ENCODE measurements at regions not wholly inside any gene's neighbourhood (a gene's known extent, or its start where the extent isn't known, plus 50 kb on each side); places are given as distances from the start of the nearest gene placed in this dataset.

DNA sequence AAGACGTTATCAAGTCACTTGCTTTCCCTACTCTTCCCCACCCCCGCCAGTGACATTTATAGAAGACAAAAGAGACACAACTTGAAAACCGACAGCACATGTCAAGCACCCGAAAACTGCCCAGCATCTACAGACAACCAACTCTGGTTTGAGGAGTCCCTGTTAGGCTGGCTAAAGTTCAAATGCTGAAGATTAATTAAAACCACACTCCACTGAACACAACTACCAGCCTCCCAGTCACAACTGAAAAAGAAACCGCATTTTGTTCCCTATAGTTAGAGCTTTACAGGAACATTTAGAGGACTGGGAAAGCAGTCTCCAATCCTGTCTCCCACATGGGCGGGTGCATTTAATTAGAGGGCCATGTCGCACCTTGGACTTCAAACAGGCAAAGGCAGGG lies 73.0 kb upstream of the COX10 start:
- no peaks in the 10 kb centered on the region for H3K27me3 ChIP-seq (ENCODE audit: control insufficient read depth, insufficient read depth, low read length)
- H3K36me3 ChIP-seq (ENCODE audit: control insufficient read depth, insufficient read depth, low read length) = no peaks in the 10 kb centered on the region
- FAIRE-seq (no peak), DNase-seq (ENCODE audit: low read depth) (no peak)
- no peak overlapping the region for H3K4me3 ChIP-seq (ENCODE audit: low read depth, low read length)
- no peak for TF ChIP-seq CTCF (IDR thresholded peaks at IDR 0.05; ENCODE audit: insufficient read depth, low read length, severe bottlenecking)

- FAIRE-seq (peak; percentile 18), DNase-seq (ENCODE audit: low read depth) (no peak)
Measured at GRCh38 chr17:13996748-13997147, 72.6 kb upstream of the COX10 start.

DNA sequence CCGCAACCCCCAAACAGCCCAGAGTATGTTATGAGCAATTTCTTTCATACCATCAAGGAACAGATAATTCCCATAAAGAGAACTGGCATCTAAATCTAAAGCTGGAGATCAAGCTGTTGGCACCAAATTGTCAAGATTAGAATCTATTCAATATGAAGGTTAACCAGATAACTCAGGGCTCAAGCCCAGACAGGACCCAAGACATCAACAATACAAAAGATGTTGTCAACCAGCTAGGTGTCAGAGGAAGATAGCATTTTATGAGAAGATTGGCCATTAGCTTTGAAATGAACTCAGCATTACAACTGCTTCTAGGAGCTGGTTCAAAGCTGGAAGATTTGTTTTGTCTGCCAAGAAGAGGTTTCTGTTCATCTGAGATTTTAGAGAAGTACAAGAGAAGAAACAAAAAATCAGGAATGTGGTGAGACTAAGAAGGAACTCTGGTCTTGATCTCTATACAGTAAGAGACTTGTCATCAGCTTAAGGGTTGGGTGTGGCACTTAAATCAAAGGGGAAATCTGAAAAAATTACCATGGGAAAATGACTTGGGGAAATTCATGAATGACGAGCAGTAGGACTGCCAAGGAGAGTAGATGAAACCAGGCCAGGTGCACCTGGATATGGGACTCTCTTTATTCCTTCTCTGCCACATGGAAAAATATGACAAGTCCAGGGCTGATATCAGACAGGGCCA lies 64.2 kb upstream of the COX10 start:
- DNase-seq (ENCODE audit: low read depth) (peak; percentile 46), FAIRE-seq (no peak)
- no peak overlapping the region for H3K4me3 ChIP-seq (ENCODE audit: low read depth, low read length)
- no peaks in the 10 kb centered on the region for H3K36me3 ChIP-seq (ENCODE audit: control insufficient read depth, insufficient read depth, low read length)
- no peak for TF ChIP-seq CTCF (IDR thresholded peaks at IDR 0.05; ENCODE audit: insufficient read depth, low read length, severe bottlenecking)
- H3K27me3 ChIP-seq (ENCODE audit: control insufficient read depth, insufficient read depth, low read length) = no peaks in the 10 kb centered on the region

More at GRCh38 chr17:13996748-13997147, 72.6 kb upstream of the COX10 start:
- no peaks in the 10 kb centered on the region for H3K36me3 ChIP-seq (ENCODE audit: control insufficient read depth, insufficient read depth, low read length)
- H3K27me3 ChIP-seq (ENCODE audit: control insufficient read depth, insufficient read depth, low read length) = no peaks in the 10 kb centered on the region
- no peak for TF ChIP-seq CTCF (IDR thresholded peaks at IDR 0.05; ENCODE audit: insufficient read depth, low read length, severe bottlenecking)
- no peak overlapping the region for H3K4me3 ChIP-seq (ENCODE audit: low read depth, low read length)

GRCh38 chr17:14006249-14006942 lies 62.9 kb upstream of the COX10 start:
- Histone ChIP-seq H3K4me3 (ENCODE audit: low read depth, low read length) (no peak overlapping the region), H3K36me3 (ENCODE audit: control insufficient read depth, insufficient read depth, low read length) (no peaks in the 10 kb centered on the region)
- FAIRE-seq = no peak

GRCh38 chr17:14007951-14008350 lies 61.4 kb upstream of the COX10 start:
- H3K27me3 ChIP-seq (ENCODE audit: control insufficient read depth, insufficient read depth, low read length) = no peaks in the 10 kb centered on the region
- H3K4me3 ChIP-seq (ENCODE audit: low read depth, low read length) = no peak overlapping the region
- DNase-seq (ENCODE audit: low read depth) (no peak), FAIRE-seq (no peak)
- no peaks in the 10 kb centered on the region for H3K36me3 ChIP-seq (ENCODE audit: control insufficient read depth, insufficient read depth, low read length)
- no peak for TF ChIP-seq CTCF (IDR thresholded peaks at IDR 0.05; ENCODE audit: insufficient read depth, low read length, severe bottlenecking)

More at GRCh38 chr17:14006249-14006942, 62.9 kb upstream of the COX10 start:
- no peak for TF ChIP-seq CTCF (IDR thresholded peaks at IDR 0.05; ENCODE audit: insufficient read depth, low read length, severe bottlenecking)
- no peaks in the 10 kb centered on the region for H3K27me3 ChIP-seq (ENCODE audit: control insufficient read depth, insufficient read depth, low read length)
- DNase-seq (ENCODE audit: low read depth) = no peak

Measured in bronchial epithelial cell (primary cell).